A673 (cell line): ENCODE measurements at regions not wholly inside any gene's neighbourhood (a gene's known extent, or its start where the extent isn't known, plus 50 kb on each side); places are given as distances from the start of the nearest gene placed in this dataset.

ENCODE experiments used
- BruUV-seq: library from RNA; stranded (reverse); fragments of 400-500 nt; replicated peaks from 2 replicates; lab custom pipeline; 2021; lab: Mats Ljungman, UMichigan
- CTCF ChIA-PET: fragments of 300-600 bp; sonication (Branson Sonifier 250); formaldehyde crosslinking; loops from one replicate; lab custom pipeline; 2022; ENCODE audit warnings: antibody characterized with exemption; lab: Charles Lee
- POLR2A ChIA-PET: fragments of 300-600 bp; sonication (Branson Sonifier 250); formaldehyde crosslinking; loops from one replicate; lab custom pipeline; 2022; ENCODE audit warnings: antibody characterized with exemption; ENCODE audit not compliant: low non-redundant PET; lab: Charles Lee
- DNase-seq: peaks from one replicate; pipeline ENCODE4 v3.0.0-alpha.2; 2015; ENCODE audit warnings: low spot score
- H3K27ac ChIP-seq: fragments of 200-600 bp; sonication (generic); 2 replicates; pipeline ENCODE4 v1.5.1; 2016; ENCODE audit warnings: mixed run types, low read depth, mild to moderate bottlenecking, mixed read lengths, antibody characterized with exemption, low read length; ENCODE audit not compliant: poor library complexity, severe bottlenecking
- H3K27me3 ChIP-seq: fragments of 200-600 bp; sonication (generic); replicated peaks from 2 replicates; pipeline ENCODE4 v1.6.1; 2017; ENCODE audit warnings: mixed run types, low read depth, mild to moderate bottlenecking, mixed read lengths, antibody characterized with exemption, low read length; ENCODE audit not compliant: insufficient read depth, poor library complexity
- H3K36me3 ChIP-seq: fragments of 200-600 bp; sonication (generic); 2 replicates; pipeline ENCODE4 v1.6.1; 2016; ENCODE audit warnings: mixed run types, mild to moderate bottlenecking, mixed read lengths, antibody characterized with exemption, low read length; ENCODE audit not compliant: insufficient read depth, poor library complexity, severe bottlenecking
- H3K4me1 ChIP-seq: fragments of 200-600 bp; sonication (generic); 2 replicates; pipeline ENCODE4 v1.6.1; 2017; ENCODE audit warnings: mixed run types, mild to moderate bottlenecking, mixed read lengths, antibody characterized with exemption, low read length; ENCODE audit not compliant: insufficient read depth, poor library complexity, severe bottlenecking
- H3K4me3 ChIP-seq: fragments of 200-600 bp; sonication (generic); 2 replicates; pipeline ENCODE4 v1.5.1; 2016; ENCODE audit warnings: low read depth, mixed run types, mild to moderate bottlenecking, mixed read lengths, low read length; ENCODE audit not compliant: poor library complexity, severe bottlenecking
- H3K9me3 ChIP-seq: fragments of 200-600 bp; sonication (generic); 2 replicates; pipeline ENCODE4 v1.6.1; 2016; ENCODE audit warnings: mixed run types, low read depth, mild to moderate bottlenecking, mixed read lengths, antibody characterized with exemption, low read length; ENCODE audit not compliant: poor library complexity, severe bottlenecking
- EZH2 ChIP-seq: fragments of 200-600 bp; sonication (generic); IDR thresholded peaks from 2 replicates; pipeline ENCODE4 v1.6.1; 2017; ENCODE audit warnings: borderline replicate concordance, low read depth, mild to moderate bottlenecking, mixed read lengths, antibody characterized with exemption, low read length; ENCODE audit not compliant: poor library complexity, severe bottlenecking
- intact Hi-C: fragments of 100-400 bp; cut with micrococcal nuclease; formaldehyde crosslinking; loops from one replicate; pipeline ENCODE4 v1.10.0; 2022; ENCODE audit not compliant: unreplicated experiment
- TF ChIP-seq, protein P1 (sequence below): fragments of 300-800, 200-600 bp; sonication (generic); conservative IDR thresholded peaks from 2 replicates; pipeline ENCODE4 v1.5.1; 2017; ENCODE audit warnings: low read depth, mild to moderate bottlenecking, antibody characterized with exemption, low read length, moderate library complexity, mixed read lengths

DNA sequence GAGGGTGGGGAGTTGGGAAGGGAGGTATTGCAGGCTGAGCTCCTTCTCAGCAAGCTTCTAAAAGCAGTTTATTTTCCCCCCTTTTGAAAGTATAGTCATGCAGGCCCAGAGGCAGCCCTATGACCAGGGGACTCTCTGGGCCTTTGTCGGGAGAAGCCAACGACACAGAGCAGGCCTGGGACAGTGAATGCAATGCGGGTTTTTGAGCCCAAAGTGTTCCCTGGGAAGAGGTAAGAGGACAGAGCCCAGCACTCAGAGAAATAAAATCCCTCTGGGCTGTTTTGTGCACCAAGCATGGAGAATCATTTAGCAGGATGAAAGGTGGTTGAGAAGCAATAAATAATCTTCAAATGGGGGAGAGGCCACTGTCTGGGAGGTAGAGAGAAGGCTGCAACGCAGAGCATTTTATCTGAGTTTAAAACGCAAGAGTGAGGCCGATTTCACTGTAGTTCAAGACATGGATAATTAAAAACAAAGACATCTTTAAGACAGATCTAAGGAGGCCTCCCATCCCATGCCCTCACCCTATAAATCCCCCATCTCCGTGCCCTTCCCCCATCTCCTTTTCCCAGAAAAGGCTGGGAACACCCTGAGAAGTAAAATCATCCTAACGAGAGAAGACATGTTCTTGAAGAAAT, 237.5 kb downstream of the CDC5L start:
- no peak for DNase-seq
- no peak for TF ChIP-seq EZH2
- TF ChIP-seq, protein P1, sequence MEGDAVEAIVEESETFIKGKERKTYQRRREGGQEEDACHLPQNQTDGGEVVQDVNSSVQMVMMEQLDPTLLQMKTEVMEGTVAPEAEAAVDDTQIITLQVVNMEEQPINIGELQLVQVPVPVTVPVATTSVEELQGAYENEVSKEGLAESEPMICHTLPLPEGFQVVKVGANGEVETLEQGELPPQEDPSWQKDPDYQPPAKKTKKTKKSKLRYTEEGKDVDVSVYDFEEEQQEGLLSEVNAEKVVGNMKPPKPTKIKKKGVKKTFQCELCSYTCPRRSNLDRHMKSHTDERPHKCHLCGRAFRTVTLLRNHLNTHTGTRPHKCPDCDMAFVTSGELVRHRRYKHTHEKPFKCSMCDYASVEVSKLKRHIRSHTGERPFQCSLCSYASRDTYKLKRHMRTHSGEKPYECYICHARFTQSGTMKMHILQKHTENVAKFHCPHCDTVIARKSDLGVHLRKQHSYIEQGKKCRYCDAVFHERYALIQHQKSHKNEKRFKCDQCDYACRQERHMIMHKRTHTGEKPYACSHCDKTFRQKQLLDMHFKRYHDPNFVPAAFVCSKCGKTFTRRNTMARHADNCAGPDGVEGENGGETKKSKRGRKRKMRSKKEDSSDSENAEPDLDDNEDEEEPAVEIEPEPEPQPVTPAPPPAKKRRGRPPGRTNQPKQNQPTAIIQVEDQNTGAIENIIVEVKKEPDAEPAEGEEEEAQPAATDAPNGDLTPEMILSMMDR: no peak
- H3K27me3 ChIP-seq: no peaks in the 10 kb centered on the region
- no peak overlapping the region for H3K27ac ChIP-seq
- H3K4me3 ChIP-seq: no peak overlapping the region
- H3K4me1 ChIP-seq: no peaks in the 10 kb centered on the region
- ChIA-PET POLR2A (no interaction called here), CTCF (no interaction called here)
- no peaks in the 10 kb centered on the region for H3K36me3 ChIP-seq
- no peaks in the 10 kb centered on the region for H3K9me3 ChIP-seq
- no TSS peak for BruUV-seq
- intact Hi-C loops: no loop called here

DNA sequence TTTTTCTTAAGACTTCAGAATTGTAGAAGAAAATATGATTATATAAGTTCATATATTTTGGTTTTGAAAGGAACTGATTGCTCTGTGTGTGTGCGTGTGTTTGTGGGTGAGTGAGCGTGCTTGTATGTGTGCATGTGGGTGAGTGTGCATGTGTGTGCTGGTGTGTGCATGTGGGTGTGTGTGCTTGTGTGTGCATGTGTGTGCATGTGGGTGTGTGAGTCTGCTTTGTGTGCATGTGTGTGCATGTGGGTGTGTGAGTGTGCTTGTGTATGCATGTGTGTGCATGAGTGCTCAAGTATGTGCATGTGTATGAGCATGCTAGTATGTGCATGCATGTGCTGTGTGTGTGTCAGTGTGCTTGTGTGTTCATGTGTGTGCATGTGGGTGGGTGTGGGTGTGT, 238.5 kb downstream of the CDC5L start:
- intact Hi-C loops: no loop called here
- no TSS peak for BruUV-seq
- no peaks in the 10 kb centered on the region for H3K9me3 ChIP-seq
- H3K36me3 ChIP-seq: no peaks in the 10 kb centered on the region
- no peak for DNase-seq
- POLR2A ChIA-PET: no interaction called here
- H3K27ac ChIP-seq: no peak overlapping the region
- no peaks in the 10 kb centered on the region for H3K4me1 ChIP-seq
- no peak for TF ChIP-seq EZH2
- TF ChIP-seq, protein P1: no peak
- no peaks in the 10 kb centered on the region for H3K27me3 ChIP-seq
- no peak overlapping the region for H3K4me3 ChIP-seq
- CTCF ChIA-PET: no interaction called here

DNA sequence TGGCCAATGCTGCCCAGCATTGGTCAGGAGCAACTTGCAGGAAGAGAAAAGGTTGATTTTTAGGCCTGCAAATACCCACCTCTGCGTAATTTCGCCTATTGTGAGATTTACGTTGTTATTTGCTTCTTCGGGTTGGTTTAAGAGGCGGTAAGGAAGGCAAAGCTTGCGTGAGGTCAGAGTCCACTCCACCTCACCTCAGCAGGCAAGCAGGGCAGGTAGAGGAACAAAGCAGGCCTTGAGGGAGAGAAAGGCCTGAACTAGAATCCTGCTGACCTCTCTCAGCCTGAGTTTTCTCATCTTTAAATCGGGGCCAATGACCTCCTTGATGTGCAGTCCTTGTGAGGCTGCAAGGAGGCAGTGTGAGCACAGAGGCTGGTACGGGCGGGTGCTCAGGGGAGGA, 239.1 kb downstream of the CDC5L start:
- TF ChIP-seq, protein P1: no peak
- TF ChIP-seq EZH2: no peak
- Histone ChIP-seq H3K27ac (no peak overlapping the region), H3K36me3 (no peaks in the 10 kb centered on the region), H3K4me1 (no peaks in the 10 kb centered on the region), H3K9me3 (no peaks in the 10 kb centered on the region), H3K27me3 (no peaks in the 10 kb centered on the region), H3K4me3 (no peak overlapping the region)
- ChIA-PET CTCF (interaction anchor here (1.3 kb wide), 1 partner anchor 151 kb away, joined by 5 read pairs; no protein-coding TSS in a partner anchor), POLR2A (no interaction called here)
- intact Hi-C loops: no loop called here
- no peak for DNase-seq
- no TSS peak for BruUV-seq
